HG02840 (cell line): ENCODE measurements at regions not wholly inside any gene's neighbourhood (a gene's known extent, or its start where the extent isn't known, plus 50 kb on each side); places are given as distances from the start of the nearest gene placed in this dataset.
"Not testable (repeated sequence)": the region's sequence is repeated elsewhere in the genome, so short reads cannot be mapped to it uniquely, and the experiment has no call there.

Source experiments
- ATAC-seq: cut with Tn5 transposase; IDR thresholded peaks from one replicate; pipeline ENCODE4 v1.9.1; 2021; ENCODE audit warnings: mild to moderate bottlenecking, moderate library complexity, moderate number of reproducible peaks; ENCODE audit not compliant: unreplicated experiment, low FRiP score

- ATAC-seq = no peak
Measured at GRCh38 chr4:116702949-116703348, 382.4 kb downstream of the TRAM1L1 start.

GRCh38 chr4:116688536-116688935, 396.8 kb downstream of the TRAM1L1 start:
- no peak for ATAC-seq

- no peak for ATAC-seq
Measured at GRCh38 chr4:116668190-116668589, 417.2 kb downstream of the TRAM1L1 start.

- no peak for ATAC-seq
Measured at GRCh38 chr4:116665716-116666115, 419.7 kb downstream of the TRAM1L1 start.

- no peak for ATAC-seq
Measured at GRCh38 chr4:116664198-116664597, 421.2 kb downstream of the TRAM1L1 start.

GRCh38 chr4:116639070-116639577, 446.3 kb downstream of the TRAM1L1 start:
- ATAC-seq = no peak

- ATAC-seq = no peak
Measured at GRCh38 chr4:116638592-116638991, 446.8 kb downstream of the TRAM1L1 start.

- peak; percentile 93 for ATAC-seq
Measured at GRCh38 chr4:116636917-116637316, 448.5 kb downstream of the TRAM1L1 start.

GRCh38 chr4:116632269-116632668, 453.1 kb downstream of the TRAM1L1 start:
- ATAC-seq = no peak

GRCh38 chr4:116628598-116628997, 456.8 kb downstream of the TRAM1L1 start:
- ATAC-seq = no peak

GRCh38 chr4:116627545-116627944, 457.8 kb downstream of the TRAM1L1 start:
- ATAC-seq = no peak

GRCh38 chr4:116619508-116619907, 465.9 kb downstream of the TRAM1L1 start:
- ATAC-seq = not testable (repeated sequence)

GRCh38 chr4:116618638-116619037, 466.7 kb downstream of the TRAM1L1 start:
- no peak for ATAC-seq

GRCh38 chr4:116603096-116603495, 482.3 kb downstream of the TRAM1L1 start:
- no peak for ATAC-seq

GRCh38 chr4:116599859-116600258, 485.5 kb downstream of the TRAM1L1 start:
- no peak for ATAC-seq

GRCh38 chr4:116598980-116599789, 486.2 kb downstream of the TRAM1L1 start:
- ATAC-seq = no peak

GRCh38 chr4:116598155-116598979, 487.0 kb downstream of the TRAM1L1 start:
- ATAC-seq = no peak

GRCh38 chr4:116590648-116591047, 494.7 kb downstream of the TRAM1L1 start:
- ATAC-seq = no peak

- ATAC-seq = no peak
Measured at GRCh38 chr4:116588783-116589182, 496.6 kb downstream of the TRAM1L1 start.

GRCh38 chr4:116585246-116585645, 500.1 kb downstream of the TRAM1L1 start:
- ATAC-seq = no peak

GRCh38 chr4:116577321-116577720, 508.1 kb downstream of the TRAM1L1 start:
- no peak for ATAC-seq
